ENCODE measurements at regions not wholly inside any gene's neighbourhood (a gene's known extent, or its start where the extent isn't known, plus 50 kb on each side); places are given as distances from the start of the nearest gene placed in this dataset.

DNA sequence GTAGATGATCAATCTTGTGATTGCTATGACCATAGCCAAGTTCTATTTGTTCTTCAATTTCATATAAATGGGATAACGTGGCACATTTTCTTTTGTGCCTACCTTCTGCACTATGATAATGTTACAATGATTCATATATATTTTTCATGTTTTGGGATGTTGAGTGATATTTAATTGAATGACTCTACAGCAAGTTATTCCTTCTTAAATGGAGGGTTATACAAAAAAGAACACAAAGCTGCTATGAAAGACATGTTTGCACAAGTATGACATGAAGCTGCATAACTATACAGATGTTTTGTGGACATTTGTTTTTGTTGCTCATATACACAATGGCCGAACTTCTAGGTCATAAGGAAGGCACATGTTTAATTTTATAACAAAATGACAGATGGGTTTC lies 356.2 kb downstream of the CBLN2 start:
- no peak for DNase-seq (ENCODE audit: low read depth, low spot score)

GRCh38 chr18:72181241-72181764 lies 362.8 kb downstream of the CBLN2 start:
- no peak for DNase-seq (ENCODE audit: low read depth, low spot score)

- DNase-seq (ENCODE audit: low read depth, low spot score), result no peak
These were observed 363.5 kb downstream of the CBLN2 start for GRCh38 chr18:72180689-72181088.

DNA sequence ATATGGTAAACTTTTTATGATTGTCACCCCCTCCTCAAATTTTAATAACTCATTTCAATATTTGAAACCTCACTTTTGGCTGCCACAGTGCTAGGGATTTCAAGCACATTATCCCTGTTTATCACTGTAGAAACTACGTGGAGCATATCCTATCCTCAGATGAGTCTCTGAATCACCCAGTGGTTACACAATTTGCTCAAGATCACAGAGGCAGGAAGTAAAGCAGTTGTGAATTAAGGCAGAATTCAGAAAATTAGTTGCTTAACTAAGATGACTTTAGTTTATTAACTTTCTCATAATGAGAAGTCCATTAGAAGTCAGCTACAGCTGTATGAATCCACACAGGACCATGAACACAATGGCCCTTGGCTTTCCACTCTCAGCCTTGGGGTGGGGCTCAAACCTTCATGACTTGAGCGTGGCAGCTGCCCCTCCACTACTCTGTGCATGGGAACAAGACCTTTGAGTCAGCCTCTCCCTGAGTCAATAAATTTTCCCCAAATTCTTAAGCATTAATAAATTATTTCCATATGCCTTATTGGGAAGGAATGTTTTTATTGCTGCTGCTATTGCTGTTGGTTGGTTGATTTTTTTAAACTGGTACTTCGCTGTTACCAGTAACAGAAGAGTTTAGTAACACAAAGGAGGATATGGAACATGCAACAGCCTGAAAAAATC lies 369.0 kb downstream of the CBLN2 start:
- no peak for DNase-seq (ENCODE audit: low read depth, low spot score)

- DNase-seq (ENCODE audit: low read depth, low spot score), result no peak
These were observed 372.5 kb downstream of the CBLN2 start for GRCh38 chr18:72171596-72171995.

DNA sequence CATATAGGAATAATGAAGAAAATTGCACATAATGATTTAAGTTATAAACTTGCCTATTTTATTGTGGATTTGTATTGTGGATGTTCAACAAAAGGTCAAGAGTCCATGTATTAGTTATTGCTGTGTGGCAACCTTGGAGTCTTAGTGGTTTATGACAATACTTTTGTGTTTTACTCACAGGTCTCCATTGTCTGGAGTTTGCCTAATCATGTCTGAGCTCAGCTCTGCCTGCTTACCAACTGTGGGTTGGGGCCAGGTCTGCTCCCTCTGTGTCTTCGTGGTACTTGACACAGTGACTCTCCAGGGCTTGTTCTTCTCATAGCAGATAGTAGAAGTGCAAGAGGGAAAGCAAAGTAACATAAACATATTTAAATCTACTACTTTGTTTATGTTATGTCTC lies 382.5 kb downstream of the CBLN2 start:
- no peak for DNase-seq (ENCODE audit: low read depth, low spot score)

DNA sequence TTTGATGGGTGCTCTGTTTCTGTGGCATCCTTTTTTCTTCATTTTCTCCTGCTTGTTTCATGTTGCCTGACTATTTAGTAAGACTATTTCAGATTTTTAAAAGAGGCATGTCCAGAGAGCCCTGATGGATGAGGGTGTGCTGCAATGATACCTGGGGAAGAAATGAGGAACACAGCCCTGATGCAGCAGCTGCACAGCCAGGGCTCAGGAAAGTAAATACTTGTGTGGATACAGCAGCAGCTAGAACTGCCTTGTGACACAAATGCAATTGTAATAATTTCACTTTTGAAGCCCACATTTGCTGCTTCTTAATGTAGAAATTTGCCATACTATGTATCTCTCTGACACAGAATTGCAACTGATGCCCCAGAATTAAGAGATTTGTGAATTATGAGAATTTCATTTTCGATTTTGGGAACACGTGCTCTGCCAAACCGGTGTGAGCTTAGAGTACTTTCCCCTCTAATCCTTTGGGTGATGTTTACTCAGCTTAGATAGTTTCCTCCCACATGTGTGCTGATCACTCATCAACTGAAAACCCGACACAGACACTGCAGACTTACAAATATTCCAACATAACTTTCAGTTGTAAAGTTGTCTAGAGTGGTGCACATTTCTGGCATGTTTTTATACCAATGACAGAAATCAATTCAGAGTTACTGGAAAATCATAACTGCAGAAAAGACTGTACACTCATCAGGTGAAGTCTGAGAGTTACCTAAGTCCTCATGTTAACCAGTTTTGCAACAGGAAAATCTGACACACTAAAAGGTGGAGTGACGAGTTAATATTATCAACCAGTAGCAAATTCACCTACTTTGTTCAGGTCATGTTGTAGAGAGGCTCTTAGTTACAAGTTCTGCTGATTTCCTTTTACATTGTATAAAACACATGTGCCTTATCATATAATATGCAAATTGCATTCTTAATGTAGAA lies 383.4 kb downstream of the CBLN2 start:
- no peak for DNase-seq (ENCODE audit: low read depth, low spot score)

GRCh38 chr18:72155327-72155726 lies 388.8 kb downstream of the CBLN2 start:
- no peak for DNase-seq (ENCODE audit: low read depth, low spot score)

DNA sequence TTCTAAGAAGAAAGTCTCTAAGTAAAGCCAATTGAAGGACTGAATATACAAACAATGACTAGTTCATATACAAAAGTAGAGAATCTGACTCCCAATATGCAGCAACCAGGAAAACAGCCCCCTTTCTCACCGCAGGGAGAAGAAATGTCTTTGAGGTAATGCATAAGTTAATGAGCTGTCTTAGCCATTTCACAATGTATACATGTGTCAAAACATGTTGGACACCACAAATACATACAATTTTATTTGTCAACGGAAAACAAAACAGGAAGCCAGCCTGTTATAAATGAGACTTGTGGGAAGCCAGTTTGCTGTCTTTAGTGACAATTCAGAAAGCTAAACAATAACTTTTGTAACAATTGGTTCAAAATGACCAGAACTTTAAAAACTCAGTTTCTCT lies 389.2 kb downstream of the CBLN2 start:
- no peak for DNase-seq (ENCODE audit: low read depth, low spot score)

DNA sequence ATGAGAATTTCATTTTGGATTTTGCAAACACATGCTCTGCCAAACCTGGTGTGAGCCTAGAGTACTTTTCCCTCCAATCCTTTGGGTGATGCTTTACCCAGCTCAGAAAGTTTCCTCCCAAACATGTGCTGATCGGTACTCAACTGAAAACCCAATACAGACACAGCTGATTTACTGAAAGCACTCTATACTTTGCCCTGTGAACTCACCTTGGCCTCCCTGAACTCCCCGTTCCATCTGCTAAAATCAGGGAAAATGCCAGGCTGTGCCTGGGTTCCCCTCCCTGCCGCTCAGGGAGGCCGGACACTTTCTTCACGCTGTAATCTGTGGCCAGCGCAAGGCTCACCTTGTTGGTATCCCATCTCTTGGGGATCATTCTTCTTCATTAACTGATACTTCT lies 391.2 kb downstream of the CBLN2 start:
- DNase-seq (ENCODE audit: low read depth, low spot score), result no peak

DNA sequence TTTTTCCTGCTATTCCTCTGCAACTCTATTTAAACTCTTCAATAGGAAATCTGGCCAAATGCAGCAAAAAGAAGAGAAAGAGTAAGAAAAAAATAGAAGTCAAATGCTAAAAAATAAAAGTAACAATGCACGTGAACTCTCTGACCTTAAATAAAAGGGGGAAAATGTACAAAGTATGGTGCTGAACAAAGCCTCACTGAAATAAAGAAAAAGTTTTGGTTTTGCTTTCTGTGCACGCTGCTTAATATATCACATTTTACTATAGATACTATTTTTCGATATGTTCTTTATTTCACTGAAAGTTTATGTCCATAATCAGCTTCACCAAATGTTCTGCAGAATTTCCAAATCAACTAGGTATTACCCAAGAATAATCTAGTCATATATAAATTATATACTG lies 396.3 kb downstream of the CBLN2 start:
- no peak for DNase-seq (ENCODE audit: low read depth, low spot score)

DNA sequence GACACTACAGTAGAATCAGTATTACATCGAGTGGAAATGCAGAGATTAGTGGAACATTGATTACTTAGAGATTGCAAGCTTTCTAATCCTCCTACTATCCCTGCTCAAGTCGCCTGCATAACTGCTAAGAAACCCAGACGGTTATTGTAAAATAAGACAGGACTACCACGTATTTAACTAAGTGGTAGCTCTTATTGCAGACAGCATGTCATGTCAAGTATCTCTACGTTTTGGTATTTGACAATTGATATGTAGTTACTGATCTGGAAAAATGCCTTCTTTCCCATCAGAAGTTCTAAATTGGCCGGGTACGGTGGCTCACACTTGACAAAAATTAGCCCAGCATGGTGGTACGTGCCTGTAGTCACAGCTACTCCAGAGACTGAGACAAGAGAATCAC lies 404.1 kb downstream of the CBLN2 start:
- DNase-seq (ENCODE audit: low read depth, low spot score), result no peak

DNA sequence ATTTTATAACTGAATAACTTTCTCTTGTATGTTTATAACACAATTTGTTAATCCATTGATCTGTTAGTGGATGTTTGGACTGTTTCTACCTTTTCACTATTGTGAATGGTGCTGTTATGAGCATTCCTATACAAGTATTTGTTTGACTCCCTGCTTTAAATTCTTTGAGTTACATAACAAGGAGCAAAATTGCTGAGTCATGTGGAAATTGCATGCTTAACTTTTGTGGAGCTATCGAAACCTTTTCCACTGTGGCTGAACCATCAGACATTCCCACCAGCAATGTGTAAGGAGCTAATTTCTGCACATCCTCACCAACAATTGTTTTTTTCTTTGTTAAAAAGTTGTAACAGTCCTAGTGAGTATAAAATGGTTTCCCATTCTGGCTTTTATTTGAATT lies 415.5 kb downstream of the CBLN2 start:
- DNase-seq (ENCODE audit: low read depth, low spot score), result no peak

GRCh38 chr18:72122103-72122502 lies 422.0 kb downstream of the CBLN2 start:
- no peak for DNase-seq (ENCODE audit: low read depth, low spot score)

- DNase-seq (ENCODE audit: low read depth, low spot score), result no peak
These were observed 425.1 kb downstream of the CBLN2 start for GRCh38 chr18:72119082-72119481.

DNA sequence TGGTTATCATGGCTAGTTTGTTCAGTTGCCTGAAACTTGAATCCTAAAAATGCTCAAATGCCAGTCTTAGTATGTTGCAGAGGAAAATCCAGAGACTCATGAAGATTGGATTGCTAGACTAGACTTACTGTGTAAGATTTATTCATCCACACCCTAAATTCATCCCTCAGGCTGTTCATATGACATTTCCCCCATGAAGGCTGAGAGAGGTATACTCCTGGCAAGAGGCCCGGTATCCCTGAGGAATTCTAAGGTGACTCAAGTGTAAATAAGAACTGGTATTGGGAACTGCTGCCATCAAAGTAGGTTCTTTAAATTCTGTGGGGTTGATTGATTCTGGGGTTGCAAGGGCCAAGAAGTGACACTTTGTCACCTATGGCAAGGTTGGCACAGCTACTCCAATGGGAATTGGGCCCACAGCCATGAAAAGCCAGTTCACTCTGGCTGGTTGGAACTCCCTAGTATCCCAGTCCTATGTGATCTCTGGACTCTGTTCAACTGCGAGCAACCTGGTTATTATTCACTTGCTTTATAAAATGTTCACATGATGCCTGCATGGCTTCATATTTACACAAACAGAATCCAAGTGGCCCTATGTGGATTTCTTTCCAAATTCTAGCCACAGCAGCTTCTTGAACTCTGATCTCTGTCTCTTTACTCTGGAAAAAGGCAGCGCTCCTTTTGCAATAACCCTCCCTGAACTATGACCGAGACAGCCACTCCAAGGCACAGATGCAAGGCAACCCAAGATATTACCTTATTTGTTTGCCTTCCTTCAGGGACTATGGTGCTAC lies 429.1 kb downstream of the CBLN2 start:
- DNase-seq (ENCODE audit: low read depth, low spot score), result no peak

DNA sequence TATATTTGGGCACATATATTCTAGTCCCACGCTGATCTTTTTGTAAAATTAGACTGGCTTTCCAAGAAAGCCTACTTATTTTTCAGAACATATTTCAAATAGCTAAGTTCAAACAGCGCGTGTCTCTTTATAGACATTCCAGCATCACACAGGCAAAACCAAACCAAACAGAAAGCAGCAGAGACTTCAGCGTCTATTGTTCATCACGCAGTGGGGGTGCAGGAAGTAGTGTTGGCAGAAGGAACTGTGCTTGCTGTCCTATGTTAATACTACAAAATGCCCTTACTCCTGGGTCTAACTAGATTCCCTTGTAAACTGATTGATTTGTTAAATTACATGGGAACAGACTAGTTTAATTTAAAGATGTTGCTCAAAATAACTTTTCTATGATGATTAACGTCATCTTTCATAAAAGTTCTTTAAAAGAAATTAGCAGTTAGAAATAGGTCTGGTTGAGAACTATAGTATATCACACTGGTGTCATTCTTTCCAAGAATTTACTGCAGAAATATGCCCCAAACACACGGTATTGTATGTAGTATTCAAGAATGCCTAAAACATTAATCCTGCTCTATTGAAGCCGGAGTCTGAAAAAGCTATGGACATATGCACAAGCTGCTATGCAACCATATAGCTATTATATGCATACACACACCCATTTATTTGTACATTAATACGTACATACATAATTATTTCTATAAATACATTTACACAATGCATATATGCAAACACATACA lies 436.3 kb downstream of the CBLN2 start:
- DNase-seq (ENCODE audit: low read depth, low spot score), result no peak

DNA sequence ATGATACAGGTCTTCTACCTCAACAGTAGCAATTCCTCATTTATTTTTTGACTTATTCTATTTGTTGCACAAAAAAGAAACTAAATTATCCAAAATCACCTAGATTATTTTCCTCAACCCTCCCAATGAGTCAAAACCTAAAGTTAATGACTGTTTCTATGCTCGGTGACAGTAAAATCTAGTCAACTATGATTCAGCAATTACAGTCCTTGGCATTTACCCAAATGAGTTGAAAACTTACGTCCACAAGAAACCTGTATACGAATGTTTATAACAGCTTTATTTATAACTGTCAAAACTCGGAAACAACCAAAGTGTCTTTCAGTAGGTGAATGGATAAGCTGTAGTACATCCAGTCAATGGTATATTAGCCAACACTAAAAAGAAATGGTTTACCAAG lies 439.3 kb downstream of the CBLN2 start:
- DNase-seq (ENCODE audit: low read depth, low spot score), result no peak

DNA sequence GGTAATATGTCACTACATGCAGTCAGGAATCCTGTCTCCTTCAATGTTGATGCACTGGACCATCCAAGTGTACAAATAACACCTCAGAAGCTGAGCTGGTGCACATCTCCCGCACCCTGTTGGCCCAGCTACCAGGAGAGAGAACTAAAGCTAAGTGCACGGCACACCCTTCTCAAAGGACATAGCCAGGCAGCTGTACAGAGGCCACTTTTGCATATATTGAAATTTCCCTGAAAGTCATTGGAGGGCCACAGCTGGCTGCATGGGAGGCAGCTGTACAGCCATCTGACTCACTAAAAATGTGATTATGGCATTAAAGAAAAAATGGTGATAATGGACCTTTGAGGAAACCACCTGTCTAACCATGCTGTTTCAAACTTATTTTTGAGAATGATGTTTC lies 441.7 kb downstream of the CBLN2 start:
- DNase-seq (ENCODE audit: low read depth, low spot score), result no peak

GRCh38 chr18:72100465-72101004 lies 443.6 kb downstream of the CBLN2 start:
- DNase-seq (ENCODE audit: low read depth, low spot score), result no peak

DNA sequence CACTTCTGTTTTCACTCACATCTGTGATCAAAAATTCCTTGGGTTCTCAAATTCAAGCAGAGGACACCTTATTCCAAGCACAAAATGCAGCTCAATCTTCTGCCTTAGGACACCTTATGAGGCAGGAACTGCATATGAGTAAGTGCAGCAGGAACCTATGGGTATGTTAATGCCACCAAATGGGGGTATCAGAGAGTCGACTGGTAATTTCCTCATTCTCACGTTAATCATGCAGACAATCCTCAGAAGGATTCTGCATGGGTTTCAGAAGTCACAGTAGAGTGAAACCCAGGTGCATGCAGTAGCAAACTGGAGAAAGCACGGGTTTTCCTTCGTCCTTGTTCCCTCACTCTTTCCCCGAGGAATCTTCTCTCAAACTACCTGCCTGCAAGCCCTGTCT lies 452.8 kb downstream of the CBLN2 start:
- DNase-seq (ENCODE audit: low read depth, low spot score), result no peak

All from activated CD4-positive, CD25-positive, alpha-beta regulatory T cell treated with anti-CD3 and anti-CD28 coated beads, Interleukin-2, amount 50 U/mL, for 16 hours (primary cell).